Pulmonary artery endothelial cell (primary cell): ENCODE measurements at regions not wholly inside any gene's neighbourhood (a gene's known extent, or its start where the extent isn't known, plus 50 kb on each side); places are given as distances from the start of the nearest gene placed in this dataset.
"Not testable (repeated sequence)": the region's sequence is repeated elsewhere in the genome, so short reads cannot be mapped to it uniquely, and the experiment has no call there.

ENCODE experiments used
- DNase-seq: peaks from one replicate; pipeline ENCODE4 v3.0.0-alpha.2; 2011; ENCODE audit warnings: low read depth, low spot score

- no peak for DNase-seq
Measured at GRCh38 chr14:105636935-105637334, 110.6 kb downstream of the TMEM121 start.

DNA sequence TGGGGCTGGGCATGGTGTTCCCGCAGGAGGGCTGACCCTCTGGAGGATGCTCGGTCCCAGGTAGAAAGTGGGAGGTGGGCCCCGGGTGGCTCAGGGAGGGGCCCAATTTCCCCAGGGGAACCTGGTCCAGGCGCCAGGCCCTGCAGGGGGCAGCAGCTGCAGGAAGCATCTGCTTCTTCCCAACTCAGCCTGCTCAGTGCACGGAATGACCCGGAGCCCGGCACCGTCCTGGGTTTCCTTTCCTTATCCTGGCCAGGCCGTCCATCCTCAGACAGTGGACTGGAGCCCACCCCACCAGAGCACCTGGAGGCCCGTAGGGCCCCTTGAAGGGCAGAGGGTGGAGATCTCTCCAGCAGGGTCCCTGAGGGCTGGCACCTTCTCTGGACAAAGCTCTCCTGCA, 111.0 kb downstream of the TMEM121 start:
- DNase-seq: not testable (repeated sequence)

DNA sequence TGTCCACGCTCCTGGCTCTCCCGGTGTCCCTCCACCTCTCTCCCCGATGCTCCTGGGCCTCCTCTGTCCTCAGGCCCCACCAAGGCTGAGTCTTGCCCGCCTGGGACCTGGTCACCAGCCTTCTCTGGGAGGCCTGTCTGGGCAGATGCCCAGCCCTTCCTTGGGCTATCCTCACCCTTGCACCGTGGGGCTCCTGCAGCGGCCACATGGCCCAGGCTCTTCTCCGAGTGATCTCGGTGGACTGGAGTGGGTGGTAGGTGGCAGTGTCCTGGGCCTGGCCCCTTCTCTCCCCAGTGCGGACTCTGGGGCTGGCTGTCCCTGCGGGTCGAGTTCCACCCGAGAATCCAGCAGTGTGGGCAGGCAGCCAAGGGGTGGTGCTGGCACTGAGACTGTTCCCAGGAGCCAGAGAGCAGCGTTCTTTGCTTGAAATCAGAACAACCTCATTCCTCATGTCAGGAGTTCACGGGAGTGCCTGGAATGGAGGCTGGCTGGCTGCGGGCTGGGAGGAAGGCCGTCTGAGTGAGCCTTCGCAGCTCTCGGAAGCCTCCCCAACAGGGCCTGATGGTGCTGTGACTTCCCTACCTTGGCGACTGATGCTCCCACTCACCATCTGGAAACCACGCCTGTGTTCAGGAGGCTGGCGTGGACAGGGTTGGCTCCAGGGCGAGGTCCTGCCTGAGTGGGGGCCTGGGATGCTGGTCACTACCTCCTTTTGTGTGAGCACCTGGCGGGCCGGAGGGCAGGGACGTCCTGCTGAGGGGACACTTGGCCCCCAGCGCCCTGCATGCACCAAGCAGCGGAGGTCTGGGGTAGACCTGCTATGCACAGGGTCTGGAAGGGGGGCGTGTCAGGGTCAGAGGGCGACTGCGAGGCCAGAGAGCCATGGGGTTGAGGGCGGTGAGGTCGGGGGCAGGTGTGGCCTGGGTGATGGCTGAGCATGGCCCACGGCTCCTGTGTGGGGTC, 113.9 kb downstream of the TMEM121 start:
- not testable (repeated sequence) for DNase-seq

DNA sequence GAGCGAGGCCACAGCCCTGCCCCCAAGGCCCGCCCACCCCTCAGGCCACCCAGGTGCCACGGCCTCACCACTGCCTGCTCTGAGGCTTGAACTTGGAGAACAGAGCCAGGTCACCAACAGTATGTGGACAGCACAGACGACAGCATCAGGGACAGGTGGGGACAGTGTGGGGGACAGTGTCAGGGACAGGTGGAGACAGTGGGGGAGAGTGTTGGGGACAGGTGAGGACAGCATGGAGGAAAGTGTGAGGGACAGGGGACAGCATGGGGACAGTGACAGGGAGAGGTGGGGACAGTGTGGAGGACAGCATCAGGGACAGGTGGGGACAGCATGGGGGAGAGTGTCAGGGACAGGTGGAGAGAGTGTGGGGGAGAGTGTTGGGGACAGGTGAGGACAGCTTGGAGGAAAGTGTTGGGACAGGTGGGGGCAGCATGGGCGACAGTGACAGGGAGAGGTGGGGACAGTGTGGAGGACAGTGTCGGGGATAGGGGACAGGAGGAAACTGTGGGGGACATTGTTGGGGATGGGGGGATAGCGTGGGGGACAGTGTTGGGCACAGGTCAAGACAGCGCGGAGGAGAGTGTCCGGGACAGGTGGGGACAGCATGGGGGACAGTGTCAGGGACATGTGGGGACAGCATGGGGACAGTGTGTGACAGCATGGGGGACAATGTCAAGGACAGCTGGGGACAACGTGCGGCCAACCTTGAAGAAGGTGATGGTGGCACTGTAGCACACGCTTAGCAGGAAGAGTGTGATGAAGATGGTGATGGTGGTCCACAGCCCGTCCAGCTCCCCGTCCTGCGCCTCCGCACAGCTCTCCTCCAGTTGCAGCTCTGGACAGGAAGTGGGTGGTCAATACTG, 114.9 kb downstream of the TMEM121 start:
- no peak for DNase-seq

GRCh38 chr14:105641951-105642350, 115.6 kb downstream of the TMEM121 start:
- not testable (repeated sequence) for DNase-seq

GRCh38 chr14:105642486-105642885, 116.1 kb downstream of the TMEM121 start:
- not testable (repeated sequence) for DNase-seq

- not testable (repeated sequence) for DNase-seq
Measured at GRCh38 chr14:105643406-105644052, 117.1 kb downstream of the TMEM121 start.

DNA sequence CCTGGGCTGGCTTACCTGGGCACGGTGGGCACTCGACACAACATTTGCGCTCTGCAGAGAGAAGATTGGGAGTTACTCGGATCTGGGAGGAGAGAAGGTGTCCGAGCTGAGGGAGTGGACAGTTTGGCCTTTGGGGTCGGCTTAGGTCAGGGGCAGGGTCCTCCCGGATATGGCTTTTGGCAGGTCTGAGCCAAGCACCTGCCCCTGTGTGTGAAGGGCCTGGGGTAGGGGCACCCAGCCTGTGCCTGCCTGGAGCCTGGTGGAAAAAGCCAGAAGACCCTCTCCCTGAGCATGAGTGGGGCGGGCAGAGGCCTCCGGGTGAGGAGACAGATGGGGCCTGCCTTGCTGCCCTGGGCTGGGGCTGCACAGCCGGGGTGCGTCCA, 117.7 kb downstream of the TMEM121 start:
- not testable (repeated sequence) for DNase-seq

GRCh38 chr14:105644457-105644856, 118.1 kb downstream of the TMEM121 start:
- DNase-seq: not testable (repeated sequence)

DNA sequence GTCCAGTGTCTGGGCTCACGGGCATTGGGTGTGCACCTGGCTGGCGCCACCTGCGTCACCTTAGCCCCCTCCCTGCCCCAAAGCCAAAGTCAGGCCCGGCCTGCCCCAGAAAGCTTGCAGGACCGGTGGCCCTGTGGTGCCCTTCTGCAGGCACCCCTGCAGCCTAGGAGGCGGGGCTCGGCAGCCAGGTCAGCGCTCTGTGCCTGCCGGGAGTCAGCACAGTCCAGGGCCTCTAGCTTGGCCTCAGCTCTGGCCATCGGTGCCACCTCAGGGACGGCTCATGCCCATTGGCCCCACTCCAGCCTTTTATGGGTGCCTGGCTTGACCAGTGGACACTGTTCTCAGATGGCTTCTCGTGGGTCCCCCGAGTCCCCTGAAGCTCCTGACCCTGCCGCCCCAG, 118.5 kb downstream of the TMEM121 start:
- DNase-seq: not testable (repeated sequence)

- DNase-seq: not testable (repeated sequence)
Measured at GRCh38 chr14:105645389-105645788, 119.0 kb downstream of the TMEM121 start.

GRCh38 chr14:105646175-105646574, 119.8 kb downstream of the TMEM121 start:
- DNase-seq: no peak

GRCh38 chr14:105646711-105647281, 120.4 kb downstream of the TMEM121 start:
- DNase-seq: not testable (repeated sequence)

DNA sequence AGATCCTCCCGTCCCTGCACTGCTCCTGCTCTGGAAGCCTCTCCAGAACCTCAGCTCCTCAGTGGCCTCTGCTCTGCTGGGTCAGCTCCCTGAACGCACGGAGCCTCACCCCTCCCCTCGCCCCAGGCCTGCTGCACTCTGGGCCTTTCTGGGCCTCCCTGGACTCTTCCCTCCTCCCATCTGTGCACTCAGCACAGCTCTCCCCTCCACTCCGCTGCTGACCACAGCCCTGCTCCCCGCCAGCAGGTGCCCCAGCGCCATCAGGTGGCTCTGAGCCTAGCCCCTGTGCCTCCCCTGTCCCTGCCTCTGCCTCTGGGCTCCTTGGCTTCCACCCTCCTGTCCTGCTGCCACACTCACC, 121.0 kb downstream of the TMEM121 start:
- not testable (repeated sequence) for DNase-seq

DNA sequence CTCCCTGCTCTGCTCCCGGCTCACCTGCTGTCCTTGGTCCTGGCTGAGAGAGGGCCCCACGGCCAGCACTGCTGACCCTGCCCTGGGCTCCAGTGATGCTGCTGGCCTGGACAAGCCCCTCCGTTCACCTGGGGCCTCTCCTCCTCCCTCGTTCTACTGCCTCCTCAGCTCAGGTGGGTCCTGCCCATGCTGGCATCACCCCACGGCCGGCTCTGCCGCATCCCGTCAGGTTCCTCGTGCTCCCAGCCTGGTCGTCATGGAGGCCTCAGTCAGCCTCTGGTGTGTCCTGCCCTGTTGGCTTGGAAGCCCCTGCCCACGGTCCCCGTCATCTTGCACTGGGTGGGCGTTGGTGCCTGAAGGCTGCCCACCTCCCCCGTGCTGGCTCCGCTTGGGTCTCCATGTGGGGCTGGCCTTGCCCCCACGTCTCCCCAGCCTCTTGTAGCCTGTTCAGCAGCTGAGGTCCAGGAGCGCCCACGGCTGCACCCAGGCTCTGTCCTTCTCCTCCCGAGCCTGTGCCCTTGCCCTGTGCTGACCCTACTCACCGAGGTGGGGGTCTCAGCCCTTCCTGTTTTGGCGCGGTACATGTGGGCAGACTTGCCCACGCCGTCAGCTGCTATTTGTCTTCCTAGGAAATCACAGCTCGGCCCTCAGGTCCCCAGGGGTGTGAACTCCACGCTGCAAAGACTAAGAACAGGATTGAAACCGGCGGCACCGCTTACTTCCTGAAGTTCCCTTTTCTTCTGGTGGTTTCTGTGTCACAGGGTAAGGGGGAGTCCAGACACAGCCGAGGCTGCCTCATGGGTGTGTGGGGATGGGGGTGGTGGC, 121.6 kb downstream of the TMEM121 start:
- no peak for DNase-seq

- not testable (repeated sequence) for DNase-seq
Measured at GRCh38 chr14:105648609-105649535, 122.5 kb downstream of the TMEM121 start.

GRCh38 chr14:105652317-105652716, 125.9 kb downstream of the TMEM121 start:
- not testable (repeated sequence) for DNase-seq

- not testable (repeated sequence) for DNase-seq
Measured at GRCh38 chr14:105653921-105654320, 127.5 kb downstream of the TMEM121 start.

DNA sequence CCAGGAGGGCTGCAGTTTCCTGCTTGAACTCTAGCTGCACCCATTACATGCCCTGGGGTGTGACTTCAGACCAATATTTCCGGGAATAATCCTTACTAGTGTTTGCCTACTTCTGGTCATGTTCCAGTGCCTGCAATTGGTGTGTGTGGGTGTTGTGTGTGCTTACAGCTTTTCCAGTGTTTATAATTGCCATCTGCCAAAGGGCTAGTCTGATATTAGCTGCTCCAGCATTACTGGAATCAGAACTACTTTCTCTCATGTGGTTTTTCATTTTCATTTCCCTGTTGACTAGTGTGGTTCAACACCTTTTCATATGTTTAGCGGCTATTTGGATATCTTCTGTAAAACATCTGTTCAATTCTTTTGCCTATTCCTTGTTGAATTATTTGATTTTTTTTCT, 132.9 kb downstream of the TMEM121 start:
- not testable (repeated sequence) for DNase-seq
